IMR-90 (cell line): ENCODE measurements at regions not wholly inside any gene's neighbourhood (a gene's known extent, or its start where the extent isn't known, plus 50 kb on each side); places are given as distances from the start of the nearest gene placed in this dataset.
"Not testable (repeated sequence)": the region's sequence is repeated elsewhere in the genome, so short reads cannot be mapped to it uniquely, and the experiment has no call there.

Source experiments
- ATAC-seq: fragments of 200-7000 bp; cut with Tn5 transposase; 2 replicates; pipeline ENCODE4 v1.9.1; 2020; ENCODE audit warnings: low read depth, mild to moderate bottlenecking, moderate library complexity
- BruUV-seq: library from RNA; stranded (reverse); fragments of 400-500 nt; replicated peaks from 2 replicates; lab custom pipeline; 2021; lab: Mats Ljungman, UMichigan
- CTCF ChIA-PET: fragments of 300-600 bp; formaldehyde crosslinking; extraction: SDS; loops from one replicate; lab custom pipeline; 2021; ENCODE audit warnings: antibody characterized with exemption; lab: Yijun Ruan, JAX
- POLR2A ChIA-PET: fragments of 300-600 bp; sonication (Branson Sonifier 250); formaldehyde crosslinking; loops from one replicate; lab custom pipeline; 2022; ENCODE audit warnings: antibody characterized with exemption; ENCODE audit not compliant: unreplicated experiment; lab: Charles Lee
- DNase-seq: peaks from one replicate; pipeline ENCODE4 v3.0.0; 2013
- H2AFZ ChIP-seq: replicated peaks from 2 replicates; pipeline ENCODE3; 2013; ENCODE audit warnings: low read length, mild to moderate bottlenecking; ENCODE audit not compliant: poor library complexity
- H2AK5ac ChIP-seq: 2 replicates; pipeline ENCODE4 v1.6.1; 2013; ENCODE audit warnings: low read depth, low read length, inconsistent platforms
- H2AK9ac ChIP-seq: replicated peaks from 2 replicates; pipeline ENCODE3; 2013; ENCODE audit warnings: mild to moderate bottlenecking, low read depth, low read length, moderate library complexity; ENCODE audit not compliant: poor library complexity
- H2BK120ac ChIP-seq: 2 replicates; pipeline ENCODE4 v1.6.1; 2013; ENCODE audit warnings: low read depth, low read length, inconsistent platforms
- H2BK15ac ChIP-seq: 3 replicates; pipeline ENCODE4 v1.6.1; 2013; ENCODE audit warnings: low read depth, low read length, inconsistent platforms
- H2BK20ac ChIP-seq: 2 replicates; pipeline ENCODE4 v1.6.1; 2013; ENCODE audit warnings: low read depth, mild to moderate bottlenecking, inconsistent platforms, low read length, moderate library complexity
- H2BK5ac ChIP-seq: 2 replicates; pipeline ENCODE4 v1.6.1; 2013; ENCODE audit warnings: mild to moderate bottlenecking, low read depth, low read length, inconsistent platforms; ENCODE audit not compliant: poor library complexity, severe bottlenecking
- H3K14ac ChIP-seq: replicated peaks from 2 replicates; pipeline ENCODE4 v1.6.1; 2013; ENCODE audit warnings: low read depth, low read length, inconsistent platforms
- H3K18ac ChIP-seq: 2 replicates; pipeline ENCODE4 v1.6.1; 2013; ENCODE audit warnings: low read depth, low read length, control low read depth
- H3K23ac ChIP-seq: 2 replicates; pipeline ENCODE4 v1.6.1; 2013; ENCODE audit warnings: low read depth, low read length, inconsistent platforms
- H3K27ac ChIP-seq: 2 replicates; pipeline ENCODE4 v1.5.1; 2013; ENCODE audit warnings: mild to moderate bottlenecking, control low read depth, low read length; ENCODE audit not compliant: insufficient read depth
- H3K27me3 ChIP-seq: 2 replicates; pipeline ENCODE4 v1.6.1; 2013; ENCODE audit warnings: low read length; ENCODE audit not compliant: control insufficient read depth, insufficient read depth
- H3K36me3 ChIP-seq: 2 replicates; pipeline ENCODE4 v1.6.1; 2013; ENCODE audit warnings: low read length, mixed read lengths; ENCODE audit not compliant: control insufficient read depth, insufficient read depth
- H3K4ac ChIP-seq: 2 replicates; pipeline ENCODE4 v1.6.1; 2013; ENCODE audit warnings: low read depth, low read length, inconsistent platforms
- H3K4me1 ChIP-seq: 2 replicates; pipeline ENCODE4 v1.6.1; 2013; ENCODE audit warnings: low read length, mixed read lengths; ENCODE audit not compliant: control insufficient read depth, insufficient read depth
- H3K4me2 ChIP-seq: 2 replicates; pipeline ENCODE4 v1.6.1; 2013; ENCODE audit warnings: low read depth, mild to moderate bottlenecking, control low read depth, low read length, moderate library complexity
- H3K4me3 ChIP-seq: 2 replicates; pipeline ENCODE4 v1.5.1; 2013; ENCODE audit warnings: low read depth, mild to moderate bottlenecking, control low read depth, low read length, moderate library complexity; ENCODE audit not compliant: insufficient read depth
- H3K56ac ChIP-seq: 2 replicates; pipeline ENCODE4 v1.6.1; 2013; ENCODE audit warnings: low read length, inconsistent platforms; ENCODE audit not compliant: insufficient read depth; ENCODE audit errors: extremely low read depth
- H3K79me1 ChIP-seq, 2 experiments: 2 replicates each; pipeline ENCODE4 v1.6.1; 2013; ENCODE audit warnings: low read length in 2 of 2, inconsistent platforms in 1 of 2, low read depth in 1 of 2
- H3K9ac ChIP-seq: 2 replicates; pipeline ENCODE4 v1.6.1; 2013; ENCODE audit warnings: low read depth, low read length, control low read depth
- H3K9me1 ChIP-seq: 2 replicates; pipeline ENCODE4 v1.6.1; 2013; ENCODE audit warnings: low read length, inconsistent platforms; ENCODE audit not compliant: insufficient read depth
- H3K9me3 ChIP-seq: 2 replicates; pipeline ENCODE4 v1.6.1; 2013; ENCODE audit warnings: low read length; ENCODE audit not compliant: control insufficient read depth, insufficient read depth
- H4K20me1 ChIP-seq: 2 replicates; pipeline ENCODE4 v1.6.1; 2013; ENCODE audit warnings: low read length, inconsistent platforms; ENCODE audit not compliant: insufficient read depth
- H4K5ac ChIP-seq: 2 replicates; pipeline ENCODE4 v1.6.1; 2013; ENCODE audit warnings: mild to moderate bottlenecking, low read depth, low read length, control low read depth
- H4K8ac ChIP-seq, 2 experiments: 2 replicates each; pipeline ENCODE4 v1.6.1; 2013; ENCODE audit warnings: low read depth in 2 of 2, low read length in 2 of 2, control low read depth in 1 of 2, inconsistent platforms in 1 of 2
- H4K91ac ChIP-seq: 2 replicates; pipeline ENCODE4 v1.6.1; 2013; ENCODE audit warnings: low read depth, low read length, inconsistent platforms; ENCODE audit not compliant: insufficient read depth
- MAFK ChIP-seq: IDR thresholded peaks from 2 replicates; pipeline ENCODE4 v1.6.1; 2012; ENCODE audit warnings: low read depth, low read length, improper control_type of control experiment
- NFE2L2 ChIP-seq: fragments of 150-350 bp; IDR thresholded peaks from 2 replicates; pipeline ENCODE4 v1.6.1; 2016; ENCODE audit warnings: low read depth, mild to moderate bottlenecking, low read length
- WGBS, 2 experiments: methylation state at CpG; one replicate each; pipeline versions ENCODE4 v1.1.5 to v1.1.7; 2013; ENCODE audit warnings: missing lambda C conversion rate in 2 of 2; ENCODE audit not compliant: insufficient read length in 1 of 2; ENCODE audit errors: extremely low coverage in 2 of 2; 5-methylcytosine and 5-hydroxymethylcytosine counted together
- dilution Hi-C: fragments of 300-500 bp; cut with HindIII; formaldehyde crosslinking; loops from one replicate; pipeline ENCODE4 v1.14.3; 2018; ENCODE audit warnings: low sequenced_read_pairs; ENCODE audit not compliant: unreplicated experiment
- in situ Hi-C: fragments of 300-500 bp; cut with MboI; formaldehyde crosslinking; loops from 3 replicates; pipeline ENCODE4 v1.14.3; 2019; ENCODE audit warnings: low sequenced_read_pairs, inconsistent platforms, mixed read lengths
- intact Hi-C: fragments of 100-400 bp; cut with micrococcal nuclease; formaldehyde crosslinking; loops from 2 replicates; pipeline ENCODE4 v1.10.0; 2022

GRCh38 chr1:38481871-38482826 lies 377.4 kb downstream of the RRAGC start:
- no TSS peak for BruUV-seq
- no peak overlapping the region for H4K5ac ChIP-seq

DNA sequence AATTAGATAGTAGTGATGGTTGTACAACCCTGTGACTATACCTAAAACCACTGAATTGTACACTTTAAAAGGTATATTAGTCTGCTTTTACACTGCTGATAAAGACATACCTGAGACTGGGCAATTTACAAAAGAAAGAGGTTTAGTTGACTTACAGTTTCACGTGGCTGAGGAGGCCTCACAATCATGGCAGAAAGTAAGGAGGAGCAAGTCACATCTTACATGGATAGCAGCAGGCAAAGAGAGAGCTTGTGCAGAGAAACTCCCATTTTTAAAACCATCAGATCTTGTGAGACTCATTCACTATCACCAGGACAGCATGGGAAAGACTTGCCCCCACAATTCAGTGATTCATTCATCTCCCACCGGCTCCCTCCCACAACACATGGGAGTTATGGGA lies 379.9 kb downstream of the RRAGC start:
- POLR2A ChIA-PET, H4K5ac ChIP-seq: not testable (repeated sequence)

More at GRCh38 chr1:38481871-38482826, 377.4 kb downstream of the RRAGC start:
- ChIA-PET POLR2A (no interaction called here), CTCF (interaction anchor here (0.6 to 0.7 kb wide), 2 partner anchors 8 to 361 kb away, joined by 3 to 4 read pairs; no protein-coding TSS in a partner anchor)
- Histone ChIP-seq H3K14ac (no peak overlapping the region), H3K27ac (no peak overlapping the region), H3K9me3 (no peaks in the 10 kb centered on the region), H2AK9ac (no peak overlapping the region), H2BK20ac (no peak overlapping the region), H3K23ac (no peak overlapping the region), H3K18ac (no peak overlapping the region), H4K8ac (no peak overlapping the region), H2BK15ac (no peak overlapping the region), H3K79me1 (no peaks in the 10 kb centered on the region), H2AFZ (no peak overlapping the region), H3K56ac (no peak overlapping the region), H2BK120ac (no peak overlapping the region), H4K20me1 (no peaks in the 10 kb centered on the region), H2AK5ac (no peak overlapping the region), H3K9ac (no peak overlapping the region), H3K9me1 (no peaks in the 10 kb centered on the region), H3K4ac (no peak overlapping the region), H3K27me3 (peaks cover under 1% of the 10 kb centered on the region; the same call in 1 of the 2 replicates), H3K36me3 (no peaks in the 10 kb centered on the region), H3K4me2 (no peak overlapping the region), H2BK5ac (no peak overlapping the region), H3K4me1 (no peaks in the 10 kb centered on the region), H4K91ac (no peak overlapping the region), H3K4me3 (no peak overlapping the region)
- ATAC-seq (no peak), DNase-seq (no peak)
- dilution Hi-C loops (no loop called here), in situ Hi-C loops (no loop called here), intact Hi-C loops (no loop called here)
- 7% methylated on average over 2 of the region's 11 CpGs; no CpG with 5 or more reads in 1 of the 2 experiments for WGBS, 2 experiments
- TF ChIP-seq NFE2L2 (no peak), MAFK (no peak)

More for the DNA sequence above, 379.9 kb downstream of the RRAGC start:
- H3K27ac ChIP-seq, H3K56ac ChIP-seq, H2AFZ ChIP-seq, H3K4me3 ChIP-seq, H2AK5ac ChIP-seq, H3K4me2 ChIP-seq, H3K9me3 ChIP-seq, H3K4ac ChIP-seq, H2BK20ac ChIP-seq, H2BK5ac ChIP-seq, ATAC-seq, H2AK9ac ChIP-seq, H2BK120ac ChIP-seq, H3K23ac ChIP-seq, H3K36me3 ChIP-seq, dilution Hi-C loops, CTCF ChIA-PET, H3K9ac ChIP-seq, H4K91ac ChIP-seq, H3K4me1 ChIP-seq, H4K20me1 ChIP-seq, H3K79me1 ChIP-seq, H2BK15ac ChIP-seq, H3K9me1 ChIP-seq, in situ Hi-C loops, DNase-seq, BruUV-seq, H3K18ac ChIP-seq, H4K8ac ChIP-seq, H3K14ac ChIP-seq: not testable (repeated sequence)
- intact Hi-C loops = loop anchor here (10.0 kb wide), 1 partner anchor 445 kb away; no protein-coding TSS in a partner anchor
- peaks cover 14% of the 10 kb centered on the region for H3K27me3 ChIP-seq
- no CpG with 5 or more reads among the region's 2 CpGs for WGBS, 2 experiments
